Sciatic nerve (tissue), 2 donors: ENCODE measurements at regions not wholly inside any gene's neighbourhood (a gene's known extent, or its start where the extent isn't known, plus 50 kb on each side); places are given as distances from the start of the nearest gene placed in this dataset.

Experiments used
- ATAC-seq: fragments of 200-7000 bp; cut with Tn5 transposase; one replicate; pipeline ENCODE4 v1.9.1; 2020; ENCODE audit warnings: mild to moderate bottlenecking, moderate library complexity
- DNase-seq: peaks from one replicate; pipeline ENCODE4 v3.0.0-alpha.2; 2020; ENCODE audit warnings: low spot score
- intact Hi-C: fragments of 100-400 bp; cut with DNase I; formaldehyde crosslinking; loops from one replicate; pipeline ENCODE4 v1.14.2; 2022
- donor health status: DM: no; HTN: no; CAD: no.
- donor health status: DM: no; HTN: no; CAD: no.

DNA sequence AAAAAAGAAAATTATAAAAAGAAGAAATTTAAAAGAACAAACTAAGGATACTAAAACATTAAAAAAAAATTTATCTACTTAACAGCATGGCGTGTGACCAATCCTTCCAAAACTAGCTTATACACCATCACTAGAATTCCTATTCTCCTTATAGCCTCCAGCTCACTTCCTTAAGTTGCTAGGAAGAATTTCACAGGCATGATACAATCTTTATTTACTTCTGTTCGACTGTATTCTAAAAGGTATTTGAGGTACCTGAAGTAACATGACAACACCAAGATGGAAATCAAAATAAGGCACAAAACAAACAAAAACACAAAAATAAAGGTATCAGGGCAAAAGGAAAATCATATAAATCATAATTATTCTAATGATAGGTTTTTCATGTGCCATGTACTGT, 360.7 kb downstream of the FIGN start:
- DNase-seq, result no peak
- intact Hi-C loops, result no loop called here
- ATAC-seq, result no peak

GRCh38 chr2:163374282-163374681, 361.5 kb downstream of the FIGN start:
- no peak for ATAC-seq
- intact Hi-C loops, result no loop called here

GRCh38 chr2:163373496-163373895, 362.3 kb downstream of the FIGN start:
- ATAC-seq (no peak), DNase-seq (no peak)
- intact Hi-C loops, result no loop called here

More at GRCh38 chr2:163374282-163374681, 361.5 kb downstream of the FIGN start:
- no peak for DNase-seq

GRCh38 chr2:163370169-163370886, 365.5 kb downstream of the FIGN start:
- no peak for DNase-seq
- intact Hi-C loops, result no loop called here
- no peak for ATAC-seq

DNA sequence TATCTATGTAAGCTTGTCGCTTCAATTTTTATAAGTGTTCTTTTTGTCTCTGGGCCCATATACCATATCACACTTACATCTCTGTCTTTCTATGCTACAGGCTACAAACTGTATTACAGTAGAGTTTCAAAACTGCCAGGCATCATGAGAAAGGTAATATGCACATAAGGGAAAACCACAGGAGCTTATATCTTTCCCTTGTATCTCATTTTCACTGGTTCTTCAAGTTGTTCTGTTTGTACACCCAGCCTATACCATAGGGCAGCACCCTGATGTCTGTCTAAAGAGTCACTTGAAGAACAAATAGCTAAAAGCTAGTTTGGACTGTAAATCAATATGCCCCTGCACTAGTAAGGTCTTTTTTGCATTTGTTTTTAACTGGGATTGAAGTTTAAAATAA, 366.7 kb downstream of the FIGN start:
- ATAC-seq, result no peak
- intact Hi-C loops, result no loop called here

DNA sequence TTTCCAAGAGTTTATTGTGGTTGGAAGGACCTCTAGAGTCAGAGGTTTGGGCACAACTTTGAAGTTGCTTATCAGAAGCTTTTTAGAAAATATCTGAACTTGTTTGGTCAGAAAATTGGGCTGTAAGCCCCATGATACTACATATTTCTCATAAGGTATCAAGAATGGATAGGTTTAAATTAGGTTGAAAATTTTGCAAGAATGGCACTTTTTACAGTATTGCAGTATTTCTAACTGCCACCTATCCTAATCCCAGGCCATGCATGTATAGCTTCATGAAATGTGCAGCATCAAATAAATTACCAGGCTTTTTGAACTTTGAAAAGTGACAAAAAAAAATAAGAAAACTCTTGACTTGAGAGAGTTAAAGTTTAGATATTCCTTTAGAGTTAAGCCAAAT, 367.2 kb downstream of the FIGN start:
- ATAC-seq (no peak), DNase-seq (no peak)
- intact Hi-C loops, result no loop called here

More for the DNA sequence above, 366.7 kb downstream of the FIGN start:
- no peak for DNase-seq

DNA sequence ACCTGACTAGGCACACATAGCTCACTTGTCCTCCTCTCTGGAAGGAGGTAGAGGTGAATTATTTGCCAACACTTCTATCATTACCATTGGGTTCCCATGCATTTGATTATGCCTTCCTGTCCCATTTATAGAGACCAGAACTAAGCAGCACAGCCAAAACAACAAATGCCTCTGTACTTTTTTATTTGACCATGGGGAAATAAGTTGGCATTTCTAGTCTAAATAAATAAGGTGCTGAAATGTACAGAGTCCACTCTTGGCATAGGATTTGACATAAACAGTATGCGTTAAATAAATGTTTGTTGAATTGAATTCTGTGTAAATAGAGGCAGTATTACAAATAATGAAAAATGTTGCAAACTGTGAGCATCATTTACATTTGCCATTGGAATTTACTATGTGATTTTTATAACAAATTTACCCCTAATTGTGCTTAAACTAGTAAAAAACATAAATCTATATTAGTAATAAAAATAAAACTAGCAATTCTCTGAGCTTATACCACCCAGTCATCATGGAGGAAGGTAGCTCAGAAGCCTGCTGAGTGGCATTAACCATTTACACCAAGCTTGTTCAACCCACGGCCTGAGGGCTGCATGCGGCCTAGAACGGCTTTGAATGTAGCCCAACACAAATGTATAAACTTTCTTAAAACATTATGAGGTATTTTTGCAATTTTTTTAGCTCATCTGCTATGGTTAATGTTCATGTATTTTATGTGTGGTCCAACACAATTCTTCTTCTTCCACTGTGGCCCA, 367.8 kb downstream of the FIGN start:
- intact Hi-C loops, result no loop called here
- DNase-seq (no peak), ATAC-seq (no peak)

- intact Hi-C loops, result no loop called here
- DNase-seq (no peak), ATAC-seq (no peak)
These were observed 371.1 kb downstream of the FIGN start for GRCh38 chr2:163364736-163365135.

- ATAC-seq (no peak), DNase-seq (no peak)
- intact Hi-C loops, result no loop called here
These were observed 382.3 kb downstream of the FIGN start for GRCh38 chr2:163353551-163353950.

DNA sequence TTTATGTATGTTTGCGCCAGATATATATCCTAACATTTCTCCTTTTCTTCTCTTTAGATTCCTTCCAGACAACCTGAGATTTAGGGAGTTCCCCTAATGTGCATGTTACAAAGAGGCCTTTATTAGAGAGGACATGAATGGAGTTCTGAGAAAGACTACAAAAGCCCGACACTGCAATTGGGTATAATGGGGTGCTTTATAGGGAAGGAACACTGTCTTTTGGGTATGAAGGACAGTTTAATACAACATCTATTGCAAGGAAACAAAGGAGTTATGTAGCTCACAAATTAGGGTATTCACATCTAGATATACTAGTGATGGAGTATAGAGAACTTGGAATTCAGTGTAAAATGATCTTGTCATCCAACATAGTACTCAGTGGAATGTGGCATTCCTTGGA, 383.8 kb downstream of the FIGN start:
- intact Hi-C loops, result no loop called here
- ATAC-seq, result no peak
- no peak for DNase-seq

DNA sequence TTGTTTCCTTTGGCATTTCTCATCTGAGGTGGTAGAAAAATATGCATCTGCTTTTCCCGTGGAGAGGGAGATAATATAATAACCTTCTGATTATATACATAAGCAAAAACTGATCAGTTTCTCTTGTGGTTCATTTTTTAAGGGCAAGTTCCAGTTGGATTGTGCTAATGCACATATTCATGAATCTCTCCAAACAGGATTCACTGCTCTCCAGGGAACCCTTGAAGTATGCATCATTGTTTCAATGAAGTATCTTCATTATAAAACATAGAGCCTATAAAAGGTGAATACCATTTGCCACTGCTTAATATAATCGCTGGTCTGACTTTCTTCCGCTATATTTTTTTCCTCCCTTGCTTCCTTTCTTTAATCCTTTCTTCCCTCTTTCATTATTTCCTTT, 384.7 kb downstream of the FIGN start:
- intact Hi-C loops, result no loop called here
- ATAC-seq (no peak), DNase-seq (no peak)

- peak; percentile 78 for ATAC-seq
- peak; percentile 57 for DNase-seq
- intact Hi-C loops, result no loop called here
These were observed 386.9 kb downstream of the FIGN start for GRCh38 chr2:163348857-163349380.

DNA sequence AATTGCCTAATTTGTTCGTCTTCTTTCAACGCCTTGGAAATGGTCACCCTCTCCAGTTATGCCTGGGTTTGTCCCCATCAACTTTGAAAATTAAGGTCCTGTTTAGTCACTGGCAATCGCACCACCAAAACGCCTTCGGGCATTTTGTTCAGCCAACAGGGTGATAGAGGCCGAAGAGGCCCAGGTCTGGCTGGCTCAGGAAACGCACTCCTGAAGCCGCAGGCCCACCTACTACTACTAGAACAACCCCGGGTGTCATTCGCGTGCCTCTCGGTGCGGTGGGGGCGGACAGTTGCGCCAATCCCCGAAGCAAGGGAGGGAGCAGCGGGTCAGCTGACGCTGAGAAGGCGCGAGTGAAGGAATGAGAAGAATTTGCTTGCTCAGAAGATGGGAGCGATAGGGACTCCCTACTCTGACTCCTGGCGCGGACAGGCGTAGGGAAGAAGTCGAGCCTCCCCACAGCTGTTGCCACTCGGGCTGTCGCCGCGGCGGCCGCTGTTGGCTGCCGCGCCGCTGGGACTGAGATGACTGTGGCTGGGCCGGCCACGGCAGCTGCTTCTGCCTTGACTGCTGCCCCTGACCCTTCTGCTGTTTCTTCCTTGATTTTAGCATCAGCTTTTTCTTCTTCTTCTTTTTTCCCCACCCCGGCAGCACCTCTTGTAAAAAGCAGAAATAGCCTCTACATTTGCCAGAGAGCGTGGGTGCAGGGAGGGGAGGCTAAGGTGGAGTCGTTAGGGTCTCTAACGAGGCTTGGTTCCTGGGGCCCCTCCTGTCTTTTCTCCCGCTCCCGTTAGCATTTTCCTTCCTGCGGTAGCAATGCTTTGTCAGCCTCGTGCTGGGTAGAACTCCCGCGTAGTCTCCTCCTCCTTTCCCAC, 387.6 kb downstream of the FIGN start:
- peak; percentile 80 for DNase-seq
- peak; percentile 91 for ATAC-seq
- intact Hi-C loops, result no loop called here

DNA sequence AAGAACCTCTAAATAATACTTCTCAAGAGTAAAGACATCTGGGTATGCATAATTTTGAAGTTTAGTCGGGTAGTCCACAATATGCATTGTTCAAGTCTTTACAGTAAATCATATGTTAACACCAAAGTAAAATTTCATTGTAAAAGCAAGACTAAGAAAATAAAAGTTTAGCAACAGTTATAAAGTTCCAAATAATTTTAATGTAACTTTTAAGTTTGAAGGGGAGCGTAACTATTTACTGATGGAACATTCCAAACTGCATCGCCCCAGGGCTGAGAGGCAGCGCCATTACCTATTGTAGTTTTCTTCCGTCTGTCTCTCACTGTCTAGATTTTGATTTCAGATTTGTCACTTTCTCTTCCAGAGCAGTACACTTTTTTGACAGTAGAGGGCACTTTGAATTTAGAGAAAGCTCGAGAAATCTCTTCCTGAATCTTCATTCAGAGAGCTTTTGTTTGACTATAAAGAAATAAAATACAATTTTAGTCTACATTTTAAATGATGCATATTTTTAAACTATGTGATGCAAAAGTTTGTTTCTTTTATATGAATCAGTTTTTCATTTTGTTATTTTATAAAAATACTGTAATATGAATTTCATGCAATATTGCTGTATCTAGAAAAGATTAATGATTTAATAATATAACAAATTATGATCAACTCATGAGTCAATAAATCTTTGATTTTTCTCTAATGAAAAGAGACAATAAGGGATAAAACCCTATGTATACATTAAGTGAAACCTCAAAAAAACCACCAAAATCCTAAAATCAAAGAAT, 389.8 kb downstream of the FIGN start:
- DNase-seq (no peak), ATAC-seq (no peak)
- intact Hi-C loops, result no loop called here

GRCh38 chr2:163343316-163343715, 392.5 kb downstream of the FIGN start:
- intact Hi-C loops, result no loop called here
- DNase-seq (no peak), ATAC-seq (no peak)

- ATAC-seq (no peak), DNase-seq (no peak)
- intact Hi-C loops, result no loop called here
These were observed 394.4 kb downstream of the FIGN start for GRCh38 chr2:163341426-163341825.

DNA sequence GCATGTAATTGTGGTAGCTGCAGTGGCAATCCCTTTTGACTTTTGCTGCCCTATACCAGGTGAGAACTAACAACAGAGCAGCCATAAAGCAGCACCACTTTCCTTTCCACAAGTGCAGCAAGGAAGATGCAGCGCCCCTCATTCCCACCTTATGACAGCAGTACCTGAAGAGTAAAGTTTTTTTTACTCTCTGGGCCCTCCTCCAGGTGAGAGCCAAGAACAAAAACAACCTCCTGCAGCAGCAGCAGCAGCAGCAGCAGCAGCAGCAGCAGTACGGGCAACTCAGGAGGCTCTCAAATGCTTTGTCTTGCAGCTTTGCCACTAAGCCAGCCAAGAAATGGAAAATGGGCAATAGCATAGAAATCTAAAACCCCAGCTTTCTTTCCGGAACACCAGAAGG, 397.5 kb downstream of the FIGN start:
- ATAC-seq, result no peak
- intact Hi-C loops, result no loop called here
- DNase-seq, result no peak

- ATAC-seq (no peak), DNase-seq (no peak)
- intact Hi-C loops, result no loop called here
These were observed 411.1 kb downstream of the FIGN start for GRCh38 chr2:163324677-163325076.

DNA sequence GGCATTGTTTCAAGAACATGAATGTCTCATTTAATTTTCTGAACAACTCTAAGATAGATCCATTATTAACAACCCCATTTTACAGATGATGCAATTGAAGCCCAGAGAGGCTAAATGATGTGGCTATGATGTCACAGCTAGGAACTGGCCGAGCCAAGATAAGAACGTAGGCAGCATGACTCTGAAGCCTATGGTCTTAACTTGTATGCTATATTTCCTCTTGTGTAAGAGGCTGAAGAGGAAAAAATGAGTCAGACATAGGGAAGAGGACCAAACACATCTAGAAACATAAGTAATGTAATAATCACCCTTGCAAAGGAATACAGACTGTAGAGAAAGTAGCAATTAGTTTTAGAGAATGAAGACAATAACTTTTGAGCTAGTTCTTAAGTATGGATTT, 416.8 kb downstream of the FIGN start:
- no peak for DNase-seq
- intact Hi-C loops, result no loop called here
- ATAC-seq, result no peak
